Endothelial cell of umbilical vein (primary cell): ENCODE measurements at regions not wholly inside any gene's neighbourhood (a gene's known extent, or its start where the extent isn't known, plus 50 kb on each side); places are given as distances from the start of the nearest gene placed in this dataset.

Experiments
- BruUV-seq: library from RNA; stranded (reverse); fragments of 400-500 nt; replicated peaks from 2 replicates; lab custom pipeline; 2021; lab: Mats Ljungman, UMichigan
- CTCF ChIA-PET: fragments of 300-600, 350-600 bp; sonication (Branson Sonifier 250); formaldehyde crosslinking; loops from one replicate; lab custom pipeline; 2021; ENCODE audit warnings: antibody characterized with exemption, inconsistent platforms; lab: Charles Lee
- POLR2A ChIA-PET: fragments of 300-600, 350-600 bp; sonication (Branson Sonifier 250); formaldehyde crosslinking; loops from one replicate; lab custom pipeline; 2021; ENCODE audit warnings: antibody characterized with exemption, inconsistent platforms; lab: Charles Lee
- DNase-seq: peaks from one replicate; pipeline ENCODE4 v3.0.0-alpha.2; 2011; ENCODE audit warnings: low read depth, low spot score
- FAIRE-seq: peaks from 2 replicates; lab custom pipeline; 2011; peaks lifted over from hg19 to GRCh38; lab: Jason Lieb, UNC
- H2AFZ ChIP-seq: 2 replicates; pipeline ENCODE4 v1.6.0; 2012; ENCODE audit warnings: low read depth, low read length, control low read depth, inconsistent platforms
- H3K27ac ChIP-seq: 2 replicates; pipeline ENCODE4 v1.5.1; 2011; ENCODE audit warnings: low read depth, mild to moderate bottlenecking, control low read depth, low read length, moderate library complexity; ENCODE audit not compliant: insufficient read depth
- H3K27me3 ChIP-seq, 2 experiments: 2 replicates each; pipeline versions ENCODE4 v1.6.0 to v1.6.1; 2011; ENCODE audit warnings: low read length in 2 of 2, mixed read lengths in 1 of 2; ENCODE audit not compliant: control insufficient read depth in 2 of 2, insufficient read depth in 2 of 2
- H3K36me3 ChIP-seq, 2 experiments: 2 replicates in 1 of 2; 3 replicates in 1 of 2; pipeline ENCODE4 v1.5.1; 2011; ENCODE audit warnings: low read length in 2 of 2, mild to moderate bottlenecking in 1 of 2, moderate library complexity in 1 of 2; ENCODE audit not compliant: control insufficient read depth in 2 of 2, insufficient read depth in 2 of 2; ENCODE audit errors: extremely low read depth in 1 of 2
- H3K4me1 ChIP-seq: 3 replicates; pipeline ENCODE4 v1.5.1; 2011; ENCODE audit warnings: mild to moderate bottlenecking, low read length; ENCODE audit not compliant: control insufficient read depth, insufficient read depth; ENCODE audit errors: extremely low read depth
- H3K4me2 ChIP-seq: 2 replicates; pipeline ENCODE4 v1.6.1; 2011; ENCODE audit warnings: low read length, control low read depth, mixed read lengths; ENCODE audit not compliant: insufficient read depth
- H3K4me3 ChIP-seq, 3 experiments: fragments of 200-600 bp in 1 of 3; sonication (generic), shearing (Covaris generic) in 1 of 3; replicated peaks in 1 of 3; 2 replicates each; pipeline ENCODE4 v1.5.1; 2011 to 2016; ENCODE audit warnings: control low read depth in 3 of 3, low read length in 3 of 3, mild to moderate bottlenecking in 2 of 3, inconsistent platforms in 1 of 3, low read depth in 1 of 3, moderate library complexity in 1 of 3; ENCODE audit not compliant: insufficient read depth in 1 of 3
- H3K79me2 ChIP-seq: 2 replicates; pipeline ENCODE4 v1.6.0; 2012; ENCODE audit warnings: low read length, inconsistent platforms; ENCODE audit not compliant: control insufficient read depth, insufficient read depth
- H3K9ac ChIP-seq: replicated peaks from 2 replicates; pipeline ENCODE3; 2011; ENCODE audit warnings: low read length, control low read depth; ENCODE audit not compliant: insufficient read depth; ENCODE audit errors: extremely low read depth
- H3K9me1 ChIP-seq: replicated peaks from 3 replicates; pipeline ENCODE4 v1.6.0; 2011; ENCODE audit warnings: mild to moderate bottlenecking, low read length; ENCODE audit not compliant: control insufficient read depth, insufficient read depth; ENCODE audit errors: extremely low read depth
- H3K9me3 ChIP-seq: replicated peaks from 2 replicates; pipeline ENCODE4 v1.5.1; 2012; ENCODE audit warnings: low read length, inconsistent platforms; ENCODE audit not compliant: control insufficient read depth, insufficient read depth
- H4K20me1 ChIP-seq: replicated peaks from 2 replicates; pipeline ENCODE3; 2011; ENCODE audit warnings: mild to moderate bottlenecking, low read length; ENCODE audit not compliant: control insufficient read depth, insufficient read depth; ENCODE audit errors: extremely low read depth
- CTCF ChIP-seq, 2 donors: IDR thresholded peaks; 1 replicate in 1 of 2; 2 replicates in 1 of 2; pipeline ENCODE4 v1.5.1; 2011; ENCODE audit warnings: low read length in 2 of 2, mild to moderate bottlenecking in 2 of 2, moderate library complexity in 2 of 2, control low read depth in 1 of 2, inconsistent platforms in 1 of 2, low read depth in 1 of 2; ENCODE audit not compliant: insufficient read depth in 1 of 2; ENCODE audit errors: extremely low read depth in 1 of 2
- EZH2 ChIP-seq: IDR thresholded peaks from 2 replicates; pipeline ENCODE4 v1.6.1; 2012; ENCODE audit warnings: borderline replicate concordance, low read depth, mild to moderate bottlenecking, moderate library complexity, low read length, inconsistent platforms; ENCODE audit not compliant: severe bottlenecking
- FOS ChIP-seq: IDR thresholded peaks from 2 replicates; pipeline ENCODE4 v1.6.1; 2011; ENCODE audit warnings: mild to moderate bottlenecking, low read length, moderate library complexity, borderline replicate concordance; ENCODE audit not compliant: insufficient read depth
- GATA2 ChIP-seq: IDR thresholded peaks from 2 replicates; pipeline ENCODE4 v1.7.0; 2011; ENCODE audit warnings: low read depth, mild to moderate bottlenecking, moderate library complexity, mixed read lengths, low read length; ENCODE audit not compliant: insufficient read length, insufficient read depth
- JUN ChIP-seq: IDR thresholded peaks from 2 replicates; pipeline ENCODE4 v1.6.1; 2011; ENCODE audit warnings: borderline replicate concordance, low read depth; ENCODE audit not compliant: insufficient read length, insufficient read depth
- MAX ChIP-seq: IDR thresholded peaks from 2 replicates; pipeline ENCODE4 v1.6.1; 2011; ENCODE audit not compliant: insufficient read depth, insufficient read length
- MYC ChIP-seq: IDR thresholded peaks from one replicate; pipeline ENCODE4 v1.6.1; 2011; ENCODE audit warnings: mild to moderate bottlenecking, low read depth, low read length
- POLR2A ChIP-seq: IDR thresholded peaks from 2 replicates; pipeline ENCODE4 v1.6.1; 2012; ENCODE audit warnings: low read depth, mild to moderate bottlenecking, control low read depth, low read length
- POLR2AphosphoS5 ChIP-seq: IDR thresholded peaks from 2 replicates; pipeline ENCODE4 v1.6.1; 2012; ENCODE audit warnings: low read depth, mild to moderate bottlenecking, control low read depth, low read length, moderate library complexity; ENCODE audit not compliant: insufficient read depth
- dilution Hi-C: fragments of 300-500 bp; cut with MboI; formaldehyde crosslinking; loops from one replicate; pipeline ENCODE4 v1.15.0; 2019; ENCODE audit warnings: low sequenced_read_pairs; ENCODE audit not compliant: extremely low pct_ligation_motif_present
- intact Hi-C: fragments of 100-400 bp; cut with micrococcal nuclease; formaldehyde crosslinking; loops from one replicate; pipeline ENCODE4 v1.10.0; 2022

- POLR2A ChIA-PET = no interaction called here
- dilution Hi-C loops (no loop called here), intact Hi-C loops (no loop called here)
- Histone ChIP-seq H3K9me1 (no peaks in the 10 kb centered on the region), H3K9ac (no peak overlapping the region), H3K4me2 (no peak overlapping the region), H3K27me3 (peaks cover 0 to 4% of the 10 kb centered on the region in 2 experiments), H3K79me2 (no peaks in the 10 kb centered on the region), H3K27ac (no peak overlapping the region), H2AFZ (no peak overlapping the region), H3K4me3 (no peak overlapping the region), H3K4me1 (no peaks in the 10 kb centered on the region), H3K9me3 (no peaks in the 10 kb centered on the region), H4K20me1 (no peaks in the 10 kb centered on the region), H3K36me3 (no peaks in the 10 kb centered on the region)
- FAIRE-seq = no peak
- DNase-seq = no peak
- CTCF ChIA-PET = no interaction called here
- BruUV-seq = no TSS peak
- no peak for TF ChIP-seq FOS
- no peak for TF ChIP-seq GATA2
- TF ChIP-seq CTCF (IDR thresholded peaks at IDR 0.05; ENCODE audit: extremely low read depth in 1 of 2, insufficient read depth in 1 of 2, low read depth in 1 of 2, low read length in 2 of 2) = no peak
- TF ChIP-seq MYC = no peak
- TF ChIP-seq POLR2AphosphoS5 = no peak
- TF ChIP-seq EZH2 = no peak
- no peak for TF ChIP-seq MAX
- TF ChIP-seq POLR2A = no peak
- TF ChIP-seq JUN = no peak
Measured at GRCh38 chr12:13654456-13654855, 326.9 kb downstream of the GRIN2B start.
